CMK (cell line): ENCODE measurements at regions not wholly inside any gene's neighbourhood (a gene's known extent, or its start where the extent isn't known, plus 50 kb on each side); places are given as distances from the start of the nearest gene placed in this dataset.

Experiments used
- DNase-seq: peaks from one replicate; pipeline ENCODE4 v3.0.0-alpha.2; 2010; ENCODE audit warnings: low read depth

- no peak for DNase-seq
Observed at GRCh38 chr22:48228468-48228867, 1466.0 kb downstream of the TBC1D22A start.

DNA sequence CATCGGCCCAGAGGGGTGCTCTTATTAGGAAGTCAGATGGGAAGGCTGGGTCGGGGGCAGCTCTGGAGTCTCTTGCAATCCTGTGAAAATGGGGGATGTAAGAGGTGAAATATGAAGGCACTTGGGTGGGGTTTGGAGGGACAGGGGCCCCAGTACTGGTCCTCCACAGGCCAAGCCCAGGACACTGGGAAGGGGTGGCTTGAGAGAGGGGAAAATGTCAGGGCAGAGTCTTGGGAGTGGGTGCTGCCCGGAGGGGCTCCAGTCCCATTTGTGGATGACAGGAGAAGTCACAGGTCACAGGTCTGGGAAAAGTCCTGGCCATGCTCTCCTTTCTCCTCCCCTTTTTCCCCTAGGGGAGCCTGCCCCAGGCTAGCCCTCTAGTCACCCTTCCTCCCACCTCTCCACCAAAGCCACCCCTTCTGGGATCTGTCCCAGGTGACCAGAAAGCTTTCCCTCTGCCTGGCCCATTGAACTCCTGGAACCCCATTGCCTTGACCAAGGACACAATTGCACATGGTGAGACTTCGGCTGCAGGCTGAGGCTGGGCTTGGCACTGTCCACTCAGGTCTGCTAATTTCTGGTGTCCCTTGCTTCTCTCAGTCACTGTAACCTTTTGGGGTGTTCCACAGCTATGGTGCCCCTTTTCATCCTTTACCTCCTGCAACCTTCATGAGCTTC lies 1465.0 kb downstream of the TBC1D22A start:
- no peak for DNase-seq

DNA sequence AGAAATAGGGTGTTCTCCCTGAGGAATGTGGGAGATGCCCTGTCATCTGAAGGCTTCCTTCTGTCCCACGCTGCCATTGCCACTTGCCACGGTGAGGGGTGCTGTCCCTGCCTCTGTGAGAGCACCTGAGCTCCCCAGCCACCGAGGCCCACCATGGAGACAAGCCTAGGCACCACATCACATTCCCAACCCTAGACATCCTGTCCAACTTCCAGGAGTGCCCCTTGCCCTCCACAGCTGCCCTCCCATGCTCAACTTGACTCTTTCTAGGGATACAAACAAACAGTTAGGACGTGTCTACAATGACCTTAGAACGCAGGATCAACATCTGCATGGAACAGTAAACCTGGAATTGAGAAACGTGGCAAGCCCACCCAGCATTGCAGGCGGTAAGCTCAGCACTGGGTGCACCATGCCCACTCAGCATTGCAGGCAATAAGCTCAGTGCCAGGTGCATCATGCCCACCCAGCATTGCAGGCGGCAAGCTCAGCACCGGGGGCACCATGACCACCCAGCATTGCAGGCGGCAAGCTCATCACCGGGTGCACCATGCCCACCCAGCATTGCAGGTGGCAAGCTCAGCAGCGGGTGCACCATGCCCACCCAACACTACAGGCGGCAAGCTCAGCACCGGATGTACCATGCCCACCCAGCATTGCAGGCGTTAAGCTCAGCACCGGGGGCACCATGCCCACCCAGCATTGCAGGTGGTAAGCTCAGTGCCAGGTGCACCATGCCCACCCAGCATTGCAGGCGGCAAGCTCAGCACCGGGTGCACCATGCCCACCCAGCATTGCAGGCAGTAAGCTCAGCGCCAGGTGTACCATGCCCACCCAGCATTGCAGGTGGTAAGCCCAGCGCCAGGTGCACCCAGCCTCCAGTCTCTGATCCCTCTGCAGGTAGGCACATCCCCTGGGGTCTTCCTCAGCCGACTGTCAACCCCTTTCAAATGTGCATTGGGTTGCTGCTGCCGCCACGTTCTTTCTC lies 1463.9 kb downstream of the TBC1D22A start:
- DNase-seq, result no peak

GRCh38 chr22:48224332-48224731 lies 1461.9 kb downstream of the TBC1D22A start:
- DNase-seq, result no peak

- no peak for DNase-seq
Observed at GRCh38 chr22:48223488-48224190, 1461.2 kb downstream of the TBC1D22A start.

DNA sequence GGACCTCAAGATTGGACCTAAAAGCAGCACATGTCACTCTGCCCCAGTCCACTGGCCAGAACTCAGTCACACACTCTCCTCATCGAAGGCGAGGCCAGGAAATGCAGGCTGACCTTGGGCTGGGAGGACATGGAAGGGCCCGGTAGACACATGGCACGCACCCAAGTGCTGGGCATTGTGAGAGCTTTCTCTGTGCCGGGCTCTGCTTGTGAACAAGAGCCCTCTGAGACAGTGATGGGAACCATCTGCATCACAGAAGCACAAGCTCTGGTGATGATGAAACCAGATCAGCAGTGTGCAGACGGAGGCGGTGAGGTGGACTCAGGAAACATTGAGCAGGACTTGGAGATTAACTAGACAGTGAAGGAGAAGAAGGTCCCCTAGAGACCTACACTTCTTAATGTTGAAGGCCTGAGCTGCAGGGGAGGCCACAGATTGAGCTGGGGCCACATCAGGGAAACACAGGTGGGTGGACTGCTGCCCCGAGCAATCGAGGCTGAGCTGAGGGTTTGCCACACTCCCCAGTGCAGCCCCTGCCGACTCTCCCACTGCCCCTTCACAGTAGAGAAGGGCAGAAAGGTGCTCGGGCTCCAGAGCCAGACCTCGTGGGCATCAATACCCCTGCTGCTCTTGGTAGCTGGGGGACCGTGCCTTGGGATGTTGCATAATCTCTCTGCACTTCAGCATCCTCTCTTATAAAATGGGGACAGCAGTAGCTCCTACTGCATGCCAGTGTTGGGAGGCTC lies 1460.5 kb downstream of the TBC1D22A start:
- DNase-seq, result no peak

DNA sequence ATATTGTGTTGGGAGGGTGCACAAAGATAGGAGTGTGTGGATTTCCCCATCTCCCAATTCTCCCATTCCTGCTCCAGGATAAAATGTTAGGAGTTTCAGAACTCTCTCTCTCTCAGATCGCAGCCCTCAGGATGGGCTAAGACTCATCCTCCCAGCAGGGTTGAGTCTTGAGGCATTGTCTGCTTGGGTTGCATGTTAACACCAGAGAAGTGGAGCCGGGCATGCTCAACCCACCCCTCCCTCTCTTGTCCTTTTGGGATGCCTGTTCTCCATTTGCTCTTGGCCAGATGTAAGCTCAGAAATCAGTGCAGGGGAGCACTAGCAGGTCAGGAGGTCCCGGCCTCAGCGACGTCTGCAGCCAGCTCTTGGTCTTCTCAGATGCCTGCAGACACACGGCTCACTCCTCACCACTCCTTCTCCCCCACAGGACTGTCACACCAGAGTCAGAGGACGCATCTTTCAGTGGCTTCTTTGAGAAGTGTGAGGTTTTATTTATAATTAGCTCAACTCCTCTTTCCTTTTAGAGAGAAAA lies 1456.5 kb downstream of the TBC1D22A start:
- no peak for DNase-seq

- no peak for DNase-seq
Observed at GRCh38 chr22:48217596-48217995, 1455.1 kb downstream of the TBC1D22A start.

GRCh38 chr22:48212727-48213126 lies 1450.3 kb downstream of the TBC1D22A start:
- DNase-seq, result no peak

- DNase-seq, result no peak
Observed at GRCh38 chr22:48210812-48211211, 1448.4 kb downstream of the TBC1D22A start.

DNA sequence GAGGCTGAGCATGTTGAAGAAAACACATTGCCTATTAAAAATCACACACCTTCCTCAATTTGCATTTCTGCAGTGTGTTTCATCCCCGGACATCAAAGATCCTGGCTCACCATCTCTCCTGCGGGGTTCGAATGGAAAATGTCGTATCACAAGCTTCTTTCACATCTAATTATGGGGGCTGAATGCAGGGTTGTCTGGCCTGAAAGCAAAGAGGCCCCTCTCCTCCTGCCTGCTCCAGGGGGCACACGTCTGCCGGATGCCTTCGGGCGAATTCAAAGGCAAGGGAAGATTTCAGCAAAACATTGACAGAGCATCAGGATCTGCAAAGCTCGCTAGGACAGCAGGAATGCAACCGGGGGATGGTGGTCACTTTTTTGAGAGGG lies 1447.7 kb downstream of the TBC1D22A start:
- DNase-seq, result no peak

GRCh38 chr22:48209473-48210197 lies 1447.2 kb downstream of the TBC1D22A start:
- no peak for DNase-seq

GRCh38 chr22:48208894-48209293 lies 1446.4 kb downstream of the TBC1D22A start:
- no peak for DNase-seq

DNA sequence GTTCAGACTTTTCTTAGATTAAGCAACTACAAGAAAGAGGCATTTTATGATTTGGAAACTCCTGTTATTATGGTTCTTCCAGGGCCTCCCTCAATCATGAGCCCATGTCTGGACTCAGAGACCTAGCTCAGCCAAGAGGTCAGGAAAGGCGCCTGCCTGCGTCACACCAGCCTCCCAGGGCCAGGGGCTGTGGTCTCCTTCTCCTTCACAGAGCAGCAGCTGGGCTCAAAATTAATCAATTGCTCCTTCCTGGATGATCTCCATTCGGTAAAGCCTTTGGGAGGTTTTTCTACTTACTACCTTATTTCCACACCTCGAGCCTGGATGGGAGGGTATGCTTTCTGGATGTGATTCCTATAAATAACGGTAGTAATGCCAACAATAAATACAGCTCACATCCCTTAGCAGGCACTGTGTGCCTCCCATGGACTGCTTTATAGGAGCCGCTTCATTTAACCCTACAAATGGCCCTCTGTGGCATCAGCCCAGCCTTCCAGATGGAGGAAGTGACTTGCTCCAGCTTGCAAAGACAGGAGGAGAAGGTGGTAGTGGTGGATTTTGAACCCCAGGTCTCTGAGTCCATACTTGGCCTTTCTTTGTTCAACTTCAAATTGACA lies 1445.6 kb downstream of the TBC1D22A start:
- no peak for DNase-seq

DNA sequence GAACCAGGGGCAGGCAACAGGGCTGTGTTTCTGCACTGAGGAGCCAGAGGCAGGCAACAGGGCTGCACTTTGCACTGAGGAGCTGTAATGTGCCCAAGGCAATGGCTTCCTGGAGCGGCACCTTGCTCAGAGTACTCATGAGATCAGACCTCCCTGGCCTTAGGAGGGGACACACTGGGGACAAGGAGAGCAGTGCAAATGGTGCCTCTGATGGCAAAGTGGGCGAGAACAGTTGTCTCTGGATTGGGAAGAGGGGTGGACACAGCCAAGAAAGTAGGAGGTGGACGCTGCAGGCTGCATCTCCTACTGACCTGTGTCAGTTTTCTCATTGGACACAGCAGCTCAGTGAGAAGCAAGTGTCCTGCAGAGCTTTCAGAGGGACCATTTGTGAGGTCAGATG lies 1443.3 kb downstream of the TBC1D22A start:
- no peak for DNase-seq

- DNase-seq, result no peak
Observed at GRCh38 chr22:48205161-48205560, 1442.7 kb downstream of the TBC1D22A start.

DNA sequence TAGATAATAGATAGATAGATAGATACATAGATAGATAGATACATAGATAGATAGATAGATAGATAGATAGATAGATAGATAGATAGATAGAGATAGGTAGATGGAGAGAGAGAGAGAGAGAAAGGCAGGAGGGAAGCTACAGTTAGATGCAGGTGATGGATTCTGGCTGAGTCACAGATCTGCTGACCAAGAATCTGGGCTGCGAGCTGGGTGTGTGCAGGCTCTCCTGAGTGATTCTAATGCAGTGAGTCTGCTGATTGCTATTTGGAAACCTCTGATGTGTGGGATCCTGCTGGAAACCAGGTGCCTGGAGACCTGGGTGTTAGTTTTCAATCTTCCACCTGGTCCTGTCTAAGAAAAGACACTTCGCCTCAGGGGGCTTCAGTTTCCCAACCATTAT lies 1441.8 kb downstream of the TBC1D22A start:
- DNase-seq, result no peak

DNA sequence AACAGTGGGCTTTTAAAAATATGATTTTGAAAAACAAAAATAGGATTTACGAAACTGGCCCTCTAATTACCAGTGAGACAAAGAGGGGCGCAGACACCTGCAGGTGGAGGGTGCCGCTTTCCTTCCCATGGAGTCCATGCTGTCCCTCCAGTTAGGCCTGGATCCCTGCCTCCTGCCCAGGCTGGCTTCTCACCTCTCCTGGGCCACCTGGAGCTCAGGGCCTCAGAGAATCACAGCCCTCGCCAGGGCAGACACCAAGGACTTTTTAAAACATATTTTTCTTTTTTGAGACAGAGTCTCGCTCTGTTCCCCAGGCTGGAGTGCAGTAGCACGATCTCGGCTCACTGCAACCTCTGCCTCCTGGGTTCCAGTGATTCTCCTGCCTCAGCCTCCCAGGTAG lies 1437.2 kb downstream of the TBC1D22A start:
- no peak for DNase-seq

GRCh38 chr22:48198489-48199459 lies 1436.3 kb downstream of the TBC1D22A start:
- DNase-seq, result no peak
